GM19324 (cell line): ENCODE measurements at regions not wholly inside any gene's neighbourhood (a gene's known extent, or its start where the extent isn't known, plus 50 kb on each side); places are given as distances from the start of the nearest gene placed in this dataset.

Source experiments
- ATAC-seq: cut with Tn5 transposase; IDR thresholded peaks from one replicate; pipeline ENCODE4 v1.9.1; 2021; ENCODE audit warnings: mild to moderate bottlenecking, moderate library complexity; ENCODE audit not compliant: unreplicated experiment, low FRiP score

DNA sequence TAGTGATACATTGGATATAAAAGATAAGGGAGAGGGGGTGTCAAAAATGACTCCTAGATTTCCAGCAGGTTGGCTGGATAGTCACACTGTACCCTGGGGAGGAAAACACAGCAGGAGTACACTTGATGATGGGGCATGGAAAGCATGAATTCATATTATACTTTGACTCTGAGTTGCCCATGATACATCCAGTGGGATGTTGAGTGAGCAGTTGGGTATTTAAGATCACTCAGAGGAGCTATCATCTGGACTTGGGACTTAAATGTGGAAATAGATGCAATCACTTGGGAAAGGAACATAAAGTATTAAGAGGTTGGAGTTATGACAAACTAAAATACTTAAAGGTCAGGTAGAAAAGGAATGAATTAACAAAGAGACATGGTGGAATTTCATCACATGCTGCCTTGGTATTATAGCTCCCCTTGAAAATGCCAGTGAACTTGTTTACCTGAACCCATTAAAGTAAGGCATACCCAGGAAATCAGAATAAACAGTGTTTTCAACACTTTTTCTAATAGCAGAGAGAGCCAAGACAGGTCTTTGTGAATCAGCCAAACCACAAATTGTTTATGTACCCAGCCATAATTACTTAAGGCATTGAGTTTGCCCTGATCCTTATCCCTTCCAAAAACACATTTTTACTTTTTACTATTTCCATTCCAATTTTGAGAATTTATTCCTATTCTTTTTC lies 49.9 kb upstream of the ABI3BP start:
- no peak for ATAC-seq
